NOMO-1 treated with DMSO at 0.1 percent for 48 hours (cell line): ENCODE measurements at regions not wholly inside any gene's neighbourhood (a gene's known extent, or its start where the extent isn't known, plus 50 kb on each side); places are given as distances from the start of the nearest gene placed in this dataset.
"Not testable (repeated sequence)": the region's sequence is repeated elsewhere in the genome, so short reads cannot be mapped to it uniquely, and the experiment has no call there.

Experiments
- DNase-seq: peaks from one replicate; lab custom pipeline; 2025; ENCODE audit not compliant: unreplicated experiment; lab: John Stamatoyannopoulos, UW

GRCh38 chrX:104392350-104392749 lies 137.6 kb upstream of the ESX1 start:
- no peak for DNase-seq

GRCh38 chrX:104391906-104392305 lies 137.2 kb upstream of the ESX1 start:
- no peak for DNase-seq

- no peak for DNase-seq
Observed at GRCh38 chrX:104376937-104377336, 122.2 kb upstream of the ESX1 start.

- DNase-seq = no peak
Observed at GRCh38 chrX:104372547-104372946, 117.8 kb upstream of the ESX1 start.

GRCh38 chrX:104370089-104370488 lies 115.4 kb upstream of the ESX1 start:
- no peak for DNase-seq

GRCh38 chrX:104360774-104361173 lies 106.0 kb upstream of the ESX1 start:
- not testable (repeated sequence) for DNase-seq

GRCh38 chrX:104359124-104359523 lies 104.4 kb upstream of the ESX1 start:
- no peak for DNase-seq

- DNase-seq = peak; percentile 75
Observed at GRCh38 chrX:104351173-104351769, 96.5 kb upstream of the ESX1 start.

GRCh38 chrX:104347860-104348259 lies 93.1 kb upstream of the ESX1 start:
- DNase-seq = peak; percentile 49

GRCh38 chrX:104343428-104344129 lies 88.8 kb upstream of the ESX1 start:
- peak; percentile 71 for DNase-seq

- DNase-seq = no peak
Observed at GRCh38 chrX:104342065-104342464, 87.3 kb upstream of the ESX1 start.

- DNase-seq = no peak
Observed at GRCh38 chrX:104335756-104336155, 81.0 kb upstream of the ESX1 start.

- DNase-seq = no peak
Observed at GRCh38 chrX:104334971-104335370, 80.2 kb upstream of the ESX1 start.

GRCh38 chrX:104330966-104331365 lies 76.2 kb upstream of the ESX1 start:
- DNase-seq = no peak

- DNase-seq = no peak
Observed at GRCh38 chrX:104329731-104330130, 75.0 kb upstream of the ESX1 start.

- no peak for DNase-seq
Observed at GRCh38 chrX:104325213-104325585, 70.5 kb upstream of the ESX1 start.

- no peak for DNase-seq
Observed at GRCh38 chrX:104324461-104325212, 69.9 kb upstream of the ESX1 start.

- DNase-seq = no peak
Observed at GRCh38 chrX:104319346-104319745, 64.6 kb upstream of the ESX1 start.

- no peak for DNase-seq
Observed at GRCh38 chrX:104318330-104319009, 63.7 kb upstream of the ESX1 start.

- no peak for DNase-seq
Observed at GRCh38 chrX:104316739-104317138, 62.0 kb upstream of the ESX1 start.

GRCh38 chrX:104315555-104315954 lies 60.8 kb upstream of the ESX1 start:
- DNase-seq = no peak
